Breast epithelium (tissue), 4 donors: ENCODE measurements at regions not wholly inside any gene's neighbourhood (a gene's known extent, or its start where the extent isn't known, plus 50 kb on each side); places are given as distances from the start of the nearest gene placed in this dataset.

ENCODE experiments used
- DNase-seq, 2 donors: peaks; one replicate each; pipeline ENCODE4 v3.0.0-alpha.2; 2019; ENCODE audit warnings: low spot score in 2 of 2
- H3K27ac ChIP-seq, 2 donors: fragments of 200-600 bp; sonication (generic) in 1 of 2; one replicate each; pipeline ENCODE4 v1.5.1; 2016 to 2019; ENCODE audit warnings: mild to moderate bottlenecking in 1 of 2
- H3K27me3 ChIP-seq, 2 donors: fragments of 200-600 bp; sonication (generic) in 1 of 2; one replicate each; pipeline versions ENCODE4 v1.5.1 to v1.6.0; 2017 to 2019; ENCODE audit warnings: control low read depth in 1 of 2, mild to moderate bottlenecking in 1 of 2
- H3K36me3 ChIP-seq: fragments of 200-600 bp; one replicate; pipeline ENCODE4 v1.5.1; 2019
- H3K4me1 ChIP-seq, 2 donors: fragments of 200-600 bp; sonication (generic); one replicate each; pipeline ENCODE4 v1.5.1; 2016 to 2019; ENCODE audit warnings: control low read depth in 1 of 2
- H3K4me3 ChIP-seq, 3 donors: fragments of 200-600 bp; sonication (generic); 1 replicate in 2 of 3; 2 replicates in 1 of 3; pipeline ENCODE4 v1.5.1; 2016 to 2019; ENCODE audit warnings: mild to moderate bottlenecking in 3 of 3, moderate library complexity in 2 of 3
- H3K9me3 ChIP-seq, 2 donors: fragments of 200-600 bp; sonication (generic) in 1 of 2; one replicate each; pipeline ENCODE4 v1.5.1; 2016 to 2019; ENCODE audit warnings: control low read depth in 1 of 2
- POLR2A ChIP-seq: fragments of 450-650 bp; IDR thresholded peaks from one replicate; pipeline ENCODE4 v1.6.1; 2016; ENCODE audit warnings: antibody characterized with exemption, mild to moderate bottlenecking, moderate library complexity
- POLR2AphosphoS5 ChIP-seq, 3 donors: sonication (generic); formaldehyde crosslinking; IDR thresholded peaks; one replicate each; pipeline ENCODE4 v1.6.1; 2017; ENCODE audit warnings: antibody characterized with exemption in 3 of 3
- intact Hi-C: fragments of 100-400 bp; cut with DNase I; formaldehyde crosslinking; loops from one replicate; pipeline ENCODE4 v1.15.1; 2023; ENCODE audit warnings: low total_unique reads
- TF ChIP-seq, protein P1 (sequence below), 3 donors: fragments of 450-650 bp; IDR thresholded peaks; one replicate each; pipeline ENCODE4 v1.5.1; 2016 to 2017; ENCODE audit warnings: antibody characterized with exemption in 3 of 3, mild to moderate bottlenecking in 3 of 3, moderate library complexity in 3 of 3

DNA sequence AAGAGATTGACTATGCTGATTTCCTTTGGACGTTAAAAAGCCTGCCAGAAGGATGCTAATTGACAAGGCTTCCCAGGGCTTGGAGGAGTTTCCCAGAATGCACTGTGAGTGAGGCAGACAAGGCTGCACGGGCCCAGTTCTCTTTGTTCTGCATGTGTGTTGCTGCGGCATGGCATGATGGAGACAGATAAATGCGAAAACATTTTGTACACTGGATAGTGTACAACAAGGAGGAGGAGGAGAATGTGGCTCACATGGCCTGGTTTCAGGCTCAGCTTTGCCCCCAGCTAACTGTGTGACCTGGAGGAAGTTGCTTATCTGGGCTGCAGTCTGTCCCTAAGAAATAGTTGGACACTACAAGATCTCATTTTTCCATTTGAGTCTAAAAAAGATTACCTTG lies 135.5 kb upstream of the CPEB4 start:
- intact Hi-C loops = no loop called here
- no peaks in the 10 kb centered on the region for H3K9me3 ChIP-seq
- no peaks in the 10 kb centered on the region for H3K27me3 ChIP-seq
- H3K4me1 ChIP-seq = no peaks in the 10 kb centered on the region
- H3K4me3 ChIP-seq = no peak overlapping the region
- TF ChIP-seq POLR2A (no peak), POLR2AphosphoS5 (IDR thresholded peaks at IDR 0.05) (no peak)
- H3K27ac ChIP-seq = no peak overlapping the region
- no peak for DNase-seq
- no peaks in the 10 kb centered on the region for H3K36me3 ChIP-seq

DNA sequence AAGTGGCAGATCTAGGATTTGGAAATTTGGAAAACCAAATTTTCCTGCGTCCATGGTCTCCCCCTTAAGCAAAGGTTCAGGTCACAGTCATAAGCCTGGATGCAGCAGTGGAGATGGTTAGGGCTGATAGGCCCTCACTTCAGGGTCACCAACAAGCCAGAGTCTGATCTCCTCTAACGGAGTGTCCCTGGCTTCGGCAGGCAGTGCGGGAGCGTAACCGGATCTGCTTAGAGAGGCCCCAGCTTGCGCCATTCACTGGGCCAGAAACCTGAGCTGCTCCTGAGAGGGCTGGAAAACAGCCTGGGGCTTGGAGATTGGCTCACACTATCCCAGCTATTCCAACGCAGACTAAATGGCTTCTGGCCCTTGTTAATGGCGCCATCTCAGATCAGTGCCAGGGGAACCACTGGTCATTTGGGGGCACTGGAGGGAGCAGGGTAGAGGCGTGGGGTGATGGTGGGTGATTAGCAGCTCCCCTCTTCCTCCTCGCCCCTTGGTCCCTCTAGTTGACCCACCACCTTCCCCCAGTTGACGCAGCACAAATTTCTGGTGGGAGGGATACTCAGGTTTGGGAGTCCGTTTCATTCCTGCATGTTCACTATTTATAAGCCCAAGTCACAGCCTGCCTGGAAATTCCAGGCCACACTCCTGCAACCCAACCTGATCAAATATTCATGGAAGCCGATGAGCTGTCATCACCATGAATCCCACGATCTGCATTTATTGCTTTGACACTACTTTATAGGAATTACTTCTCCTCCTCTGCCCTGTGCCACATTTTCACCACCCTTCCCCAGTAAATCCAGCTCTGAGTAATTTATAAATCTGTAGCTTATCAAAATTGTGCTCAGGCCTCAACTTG lies 134.6 kb upstream of the CPEB4 start:
- peak; percentile 30 to 57 for DNase-seq
- intact Hi-C loops = no loop called here

DNA sequence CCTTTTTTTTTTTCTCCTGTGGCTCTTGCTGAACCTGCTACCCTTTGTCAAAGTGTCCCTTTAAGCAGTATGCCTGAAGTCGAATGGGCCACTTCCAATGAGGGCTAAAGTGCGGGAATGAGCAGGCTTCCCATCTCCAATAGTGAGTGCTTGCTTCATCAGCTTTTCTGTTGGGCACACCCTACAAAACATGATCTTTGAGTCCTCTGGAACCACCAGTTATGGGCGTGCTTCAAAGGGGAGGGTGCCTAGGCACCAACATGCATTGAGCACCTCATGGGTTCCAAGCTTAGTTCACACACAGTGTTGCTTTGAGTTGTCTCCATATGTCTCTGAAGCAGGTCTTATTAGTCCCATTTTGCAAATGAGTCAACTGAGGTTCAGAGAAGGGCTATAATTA lies 132.8 kb upstream of the CPEB4 start:
- no peak for DNase-seq
- no peaks in the 10 kb centered on the region for H3K36me3 ChIP-seq
- TF ChIP-seq POLR2AphosphoS5 (IDR thresholded peaks at IDR 0.05) (no peak), POLR2A (no peak)
- TF ChIP-seq, protein P1, sequence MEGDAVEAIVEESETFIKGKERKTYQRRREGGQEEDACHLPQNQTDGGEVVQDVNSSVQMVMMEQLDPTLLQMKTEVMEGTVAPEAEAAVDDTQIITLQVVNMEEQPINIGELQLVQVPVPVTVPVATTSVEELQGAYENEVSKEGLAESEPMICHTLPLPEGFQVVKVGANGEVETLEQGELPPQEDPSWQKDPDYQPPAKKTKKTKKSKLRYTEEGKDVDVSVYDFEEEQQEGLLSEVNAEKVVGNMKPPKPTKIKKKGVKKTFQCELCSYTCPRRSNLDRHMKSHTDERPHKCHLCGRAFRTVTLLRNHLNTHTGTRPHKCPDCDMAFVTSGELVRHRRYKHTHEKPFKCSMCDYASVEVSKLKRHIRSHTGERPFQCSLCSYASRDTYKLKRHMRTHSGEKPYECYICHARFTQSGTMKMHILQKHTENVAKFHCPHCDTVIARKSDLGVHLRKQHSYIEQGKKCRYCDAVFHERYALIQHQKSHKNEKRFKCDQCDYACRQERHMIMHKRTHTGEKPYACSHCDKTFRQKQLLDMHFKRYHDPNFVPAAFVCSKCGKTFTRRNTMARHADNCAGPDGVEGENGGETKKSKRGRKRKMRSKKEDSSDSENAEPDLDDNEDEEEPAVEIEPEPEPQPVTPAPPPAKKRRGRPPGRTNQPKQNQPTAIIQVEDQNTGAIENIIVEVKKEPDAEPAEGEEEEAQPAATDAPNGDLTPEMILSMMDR (IDR thresholded peaks at IDR 0.05) = no peak
- H3K27ac ChIP-seq = no peak overlapping the region
- no peaks in the 10 kb centered on the region for H3K9me3 ChIP-seq
- H3K27me3 ChIP-seq = no peaks in the 10 kb centered on the region
- intact Hi-C loops = no loop called here
- no peak overlapping the region for H3K4me3 ChIP-seq
- no peaks in the 10 kb centered on the region for H3K4me1 ChIP-seq

More for the DNA sequence above, 134.6 kb upstream of the CPEB4 start:
- H3K4me3 ChIP-seq = no peak overlapping the region
- no peaks in the 10 kb centered on the region for H3K9me3 ChIP-seq
- H3K36me3 ChIP-seq = no peaks in the 10 kb centered on the region
- peak overlapping the region in 1 of 2 donors; percentile 58 for H3K27ac ChIP-seq
- TF ChIP-seq, protein P1 (IDR thresholded peaks at IDR 0.05) = no peak
- no peak for TF ChIP-seq POLR2A
- H3K27me3 ChIP-seq = no peaks in the 10 kb centered on the region
- H3K4me1 ChIP-seq = no peaks in the 10 kb centered on the region

DNA sequence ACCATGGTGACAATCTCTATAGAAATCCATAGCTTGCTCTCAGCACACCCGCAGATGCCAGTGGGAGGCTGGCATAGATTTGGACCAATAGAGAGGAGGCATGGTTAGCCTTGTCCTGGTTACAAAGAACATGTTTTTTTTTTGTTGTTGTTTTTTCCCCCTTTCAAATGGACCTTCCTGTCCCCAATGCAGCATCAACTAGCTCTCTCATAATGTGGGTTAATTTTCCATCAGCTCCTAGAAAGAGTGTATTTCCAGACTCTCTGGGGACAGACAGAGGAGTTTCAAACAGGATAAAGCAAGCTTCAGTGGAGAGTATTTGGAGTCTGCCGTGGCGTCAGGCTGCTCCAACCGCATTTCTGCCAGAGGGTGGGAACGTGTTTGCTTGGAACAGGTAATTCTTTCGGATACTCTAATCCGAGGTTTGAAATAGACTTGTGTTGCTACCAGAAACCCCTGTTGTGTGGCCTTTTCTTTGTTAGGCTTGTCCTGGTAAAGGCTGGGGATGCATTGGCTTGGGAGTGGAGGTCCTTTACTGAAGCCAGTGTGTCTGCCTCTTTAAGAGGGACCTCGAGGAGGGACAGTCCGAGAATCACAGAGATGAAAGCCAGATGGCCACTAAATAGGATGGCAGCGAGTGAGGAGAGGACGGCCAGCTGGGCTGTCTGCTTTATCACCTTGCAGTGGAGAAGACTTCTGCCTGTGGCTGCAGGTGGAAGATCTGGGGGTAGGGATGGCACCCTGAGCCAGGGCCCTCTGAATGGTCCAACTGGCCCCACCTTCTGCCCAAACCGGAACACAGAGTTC lies 130.5 kb upstream of the CPEB4 start:
- no peak for DNase-seq
- intact Hi-C loops = no loop called here
- Histone ChIP-seq H3K4me1 (no peaks in the 10 kb centered on the region), H3K4me3 (no peak overlapping the region), H3K27ac (peak overlapping the region; percentile 35 to 45), H3K27me3 (no peaks in the 10 kb centered on the region), H3K9me3 (no peaks in the 10 kb centered on the region), H3K36me3 (no peaks in the 10 kb centered on the region)
- TF ChIP-seq, protein P1 (IDR thresholded peaks at IDR 0.05) = no peak
- TF ChIP-seq POLR2AphosphoS5 (IDR thresholded peaks at IDR 0.05) = no peak
- no peak for TF ChIP-seq POLR2A

DNA sequence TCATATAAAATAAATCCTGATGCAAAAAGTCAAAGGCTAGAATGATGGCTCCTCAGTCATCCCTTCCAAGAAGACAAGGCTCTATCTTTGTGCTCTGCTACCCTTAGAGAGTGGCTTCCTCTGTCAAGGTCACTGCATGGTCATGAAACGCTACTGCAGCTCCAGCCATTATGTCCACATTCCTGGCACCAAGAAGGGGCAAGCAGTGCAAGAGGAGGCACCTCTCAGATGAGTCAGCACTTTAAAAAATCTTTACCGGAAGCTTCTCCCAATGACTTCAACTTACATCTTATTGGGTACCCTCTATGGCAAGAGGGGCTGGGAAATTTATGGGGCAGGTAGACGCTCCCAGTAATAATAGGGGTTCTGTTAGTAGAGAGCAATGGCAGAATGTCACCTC lies 129.5 kb upstream of the CPEB4 start:
- intact Hi-C loops = no loop called here
- H3K27ac ChIP-seq = no peak overlapping the region
- no peak for DNase-seq
- no peak overlapping the region for H3K4me3 ChIP-seq
- H3K36me3 ChIP-seq = no peaks in the 10 kb centered on the region
- no peaks in the 10 kb centered on the region for H3K27me3 ChIP-seq
- H3K9me3 ChIP-seq = no peaks in the 10 kb centered on the region
- no peaks in the 10 kb centered on the region for H3K4me1 ChIP-seq
- TF ChIP-seq POLR2A (no peak), POLR2AphosphoS5 (IDR thresholded peaks at IDR 0.05) (no peak)
- TF ChIP-seq, protein P1 (IDR thresholded peaks at IDR 0.05) = no peak
